HCT116 (cell line): ENCODE measurements at regions not wholly inside any gene's neighbourhood (a gene's known extent, or its start where the extent isn't known, plus 50 kb on each side); places are given as distances from the start of the nearest gene placed in this dataset.

Experiments used
- ATAC-seq: fragments of 200-7000 bp; cut with Tn5 transposase; 2 replicates; pipeline ENCODE4 v1.9.1; 2020; ENCODE audit warnings: mild to moderate bottlenecking, moderate library complexity
- BruUV-seq: library from RNA; stranded (reverse); fragments of 400-500 nt; replicated peaks from 2 replicates; lab custom pipeline; 2021; lab: Mats Ljungman, UMichigan
- CTCF ChIA-PET: fragments of 300-600 bp; sonication (Branson Sonifier 250); formaldehyde crosslinking; loops from one replicate; lab custom pipeline; 2021; ENCODE audit warnings: antibody characterized with exemption; lab: Charles Lee
- POLR2A ChIA-PET: fragments of 300-600, 350-600 bp; sonication (Branson Sonifier 250); formaldehyde crosslinking; loops from one replicate; lab custom pipeline; 2021; ENCODE audit warnings: antibody characterized with exemption; lab: Charles Lee
- RAD21 ChIA-PET, 2 experiments: fragments of 300-600 bp; sonication (Branson Sonifier 250); formaldehyde crosslinking; loops; one replicate each; lab custom pipeline; 2023; ENCODE audit warnings: low total read pairs in 2 of 2; ENCODE audit not compliant: uncharacterized antibody in 2 of 2, unreplicated experiment in 2 of 2, low non-redundant PET in 1 of 2; lab: Charles Lee
- DNase-seq: peaks from one replicate; pipeline ENCODE4 v3.0.0-alpha.2; 2010; ENCODE audit warnings: low read depth, low spot score
- H2AFZ ChIP-seq: fragments of 200-600 bp; shearing (Covaris generic), sonication (generic); 2 replicates; pipeline ENCODE4 v1.6.1; 2017; ENCODE audit warnings: low read depth, mixed run types, mixed read lengths, antibody characterized with exemption, low read length; ENCODE audit not compliant: poor library complexity, severe bottlenecking
- H3K27ac ChIP-seq: 2 replicates; pipeline ENCODE4 v1.5.1; 2012; ENCODE audit warnings: low read depth, low read length
- H3K27me3 ChIP-seq: fragments of 200-600 bp; sonication (generic); 2 replicates; pipeline ENCODE4 v1.6.1; 2016; ENCODE audit warnings: mixed run types, low read length, mixed read lengths; ENCODE audit not compliant: insufficient read depth
- H3K36me3 ChIP-seq, 2 experiments: fragments of 200-500 bp in 1 of 2; fragments of 200-600 bp in 1 of 2; sonication (Bioruptor generic) in 1 of 2; sonication (generic) in 1 of 2; 2 replicates each; pipeline versions ENCODE4 v1.5.1 to v1.6.1; 2014 to 2016; ENCODE audit warnings: low read length in 2 of 2, inconsistent platforms in 1 of 2, mixed read lengths in 1 of 2, mixed run types in 1 of 2; ENCODE audit not compliant: insufficient read depth in 2 of 2, control insufficient read depth in 1 of 2
- H3K4me1 ChIP-seq, 2 experiments: fragments of 200-600 bp in 1 of 2; sonication (generic) in 1 of 2; 2 replicates each; pipeline versions ENCODE4 v1.5.1 to v1.6.1; 2012 to 2017; ENCODE audit warnings: low read length in 2 of 2, inconsistent platforms in 1 of 2, mild to moderate bottlenecking in 1 of 2, mixed read lengths in 1 of 2, mixed run types in 1 of 2, moderate library complexity in 1 of 2; ENCODE audit not compliant: insufficient read depth in 2 of 2, control insufficient read depth in 1 of 2
- H3K4me2 ChIP-seq: fragments of 200-600 bp; sonication (generic); 2 replicates; pipeline ENCODE4 v1.6.1; 2017; ENCODE audit warnings: mixed run types, low read length, mixed read lengths
- H3K4me3 ChIP-seq, 2 experiments: fragments of 200-600 bp in 1 of 2; sonication (generic) in 1 of 2; replicated peaks in 1 of 2; 2 replicates each; pipeline ENCODE4 v1.5.1; 2011 to 2016; ENCODE audit warnings: low read length in 2 of 2, control low read depth in 1 of 2, low read depth in 1 of 2, mild to moderate bottlenecking in 1 of 2, mixed read lengths in 1 of 2, mixed run types in 1 of 2
- H3K79me2 ChIP-seq: fragments of 200-600 bp; sonication (generic); 2 replicates; pipeline ENCODE4 v1.6.1; 2017; ENCODE audit warnings: mild to moderate bottlenecking, mixed run types, low read length, moderate library complexity, mixed read lengths; ENCODE audit not compliant: insufficient read depth
- H3K9ac ChIP-seq: fragments of 200-600 bp; sonication (generic); 2 replicates; pipeline ENCODE4 v1.6.1; 2016; ENCODE audit warnings: low read length, mixed read lengths
- H3K9me2 ChIP-seq: fragments of 200-600 bp; sonication (generic), shearing (Covaris generic); 2 replicates; pipeline ENCODE4 v1.6.1; 2017; ENCODE audit warnings: mixed run types, mild to moderate bottlenecking, moderate library complexity; ENCODE audit not compliant: insufficient read depth
- H3K9me3 ChIP-seq, 2 experiments: fragments of 200-500 bp in 1 of 2; fragments of 200-600 bp in 1 of 2; sonication (Bioruptor generic) in 1 of 2; sonication (generic) in 1 of 2; 2 replicates each; pipeline ENCODE4 v1.6.1; 2014 to 2017; ENCODE audit warnings: low read length in 2 of 2, mixed read lengths in 2 of 2, inconsistent platforms in 1 of 2, low read depth in 1 of 2, mild to moderate bottlenecking in 1 of 2, mixed run types in 1 of 2, moderate library complexity in 1 of 2; ENCODE audit not compliant: control insufficient read depth in 1 of 2, insufficient read depth in 1 of 2
- H4K20me1 ChIP-seq: fragments of 200-600 bp; sonication (generic), shearing (Covaris generic); 2 replicates; pipeline ENCODE4 v1.6.1; 2017; ENCODE audit warnings: mixed run types, mild to moderate bottlenecking, moderate library complexity; ENCODE audit not compliant: insufficient read depth
- EGR1 ChIP-seq: IDR thresholded peaks from 2 replicates; pipeline ENCODE4 v1.6.1; 2012; ENCODE audit warnings: low read depth
- EZH2 ChIP-seq: fragments of 200-600 bp; sonication (generic); IDR thresholded peaks from 2 replicates; pipeline ENCODE4 v1.6.1; 2017; ENCODE audit warnings: antibody characterized with exemption, mixed run types
- EZH2phosphoT487 ChIP-seq: fragments of 200-600 bp; IDR thresholded peaks from 2 replicates; pipeline ENCODE4 v1.6.1; 2018; ENCODE audit warnings: antibody characterized with exemption, borderline replicate concordance
- FOSL1 ChIP-seq: IDR thresholded peaks from 2 replicates; pipeline ENCODE4 v1.6.1; 2012; ENCODE audit warnings: low read depth
- JUND ChIP-seq: IDR thresholded peaks from 2 replicates; pipeline ENCODE4 v1.6.1; 2012
- POLR2A ChIP-seq: IDR thresholded peaks from 2 replicates; pipeline ENCODE4 v1.7.0; 2011; ENCODE audit warnings: borderline replicate concordance; ENCODE audit not compliant: insufficient read depth, insufficient read length; ENCODE audit errors: extremely low read depth
- POLR2AphosphoS5 ChIP-seq: IDR thresholded peaks from 2 replicates; pipeline ENCODE4 v1.6.1; 2011; ENCODE audit warnings: mild to moderate bottlenecking, low read depth, low read length, moderate library complexity
- RAD21 ChIP-seq: IDR thresholded peaks from 2 replicates; pipeline ENCODE4 v1.6.1; 2012; ENCODE audit warnings: low read depth, mild to moderate bottlenecking
- SIN3A ChIP-seq: IDR thresholded peaks from 2 replicates; pipeline ENCODE4 v1.6.1; 2012; ENCODE audit warnings: low read depth
- SRF ChIP-seq: IDR thresholded peaks from 2 replicates; pipeline ENCODE4 v1.6.1; 2012; ENCODE audit warnings: low read depth
- TCF7L2 ChIP-seq: IDR thresholded peaks from 2 replicates; pipeline ENCODE4 v1.7.0; 2011; ENCODE audit warnings: borderline replicate concordance, inconsistent platforms; ENCODE audit not compliant: insufficient read depth, insufficient read length; ENCODE audit errors: extremely low read depth
- YY1 ChIP-seq: IDR thresholded peaks from 2 replicates; pipeline ENCODE4 v1.6.1; 2011; ENCODE audit warnings: low read length, low read depth, moderate library complexity, mild to moderate bottlenecking; ENCODE audit not compliant: insufficient replicate concordance; ENCODE audit errors: extremely low read depth
- ZFX ChIP-seq: fragments of 450-650 bp; IDR thresholded peaks from 2 replicates; pipeline ENCODE4 v1.6.1; 2017
- ZNF274 ChIP-seq: fragments of 200-500 bp; sonication (Bioruptor generic); IDR thresholded peaks from 2 replicates; pipeline ENCODE4 v1.6.1; 2014; ENCODE audit warnings: mild to moderate bottlenecking, low read depth, low read length, inconsistent platforms
- intact Hi-C: fragments of 100-400 bp; cut with micrococcal nuclease; formaldehyde crosslinking; loops from 2 replicates; pipeline ENCODE4 v1.10.0; 2022
- TF ChIP-seq, protein P1 (sequence below): IDR thresholded peaks from 2 replicates; pipeline ENCODE4 v1.6.1; 2012
- TF ChIP-seq, protein P2 (sequence below): IDR thresholded peaks from 2 replicates; pipeline ENCODE4 v1.6.1; 2011; ENCODE audit warnings: mild to moderate bottlenecking, low read length, moderate library complexity; ENCODE audit not compliant: insufficient replicate concordance; ENCODE audit errors: extremely low read depth
- TF ChIP-seq, protein P3 (sequence below): IDR thresholded peaks from 2 replicates; pipeline ENCODE4 v1.6.1; 2012; ENCODE audit warnings: low read depth
- TF ChIP-seq, protein P4 (sequence below): IDR thresholded peaks from 2 replicates; pipeline ENCODE4 v1.6.1; 2012

DNA sequence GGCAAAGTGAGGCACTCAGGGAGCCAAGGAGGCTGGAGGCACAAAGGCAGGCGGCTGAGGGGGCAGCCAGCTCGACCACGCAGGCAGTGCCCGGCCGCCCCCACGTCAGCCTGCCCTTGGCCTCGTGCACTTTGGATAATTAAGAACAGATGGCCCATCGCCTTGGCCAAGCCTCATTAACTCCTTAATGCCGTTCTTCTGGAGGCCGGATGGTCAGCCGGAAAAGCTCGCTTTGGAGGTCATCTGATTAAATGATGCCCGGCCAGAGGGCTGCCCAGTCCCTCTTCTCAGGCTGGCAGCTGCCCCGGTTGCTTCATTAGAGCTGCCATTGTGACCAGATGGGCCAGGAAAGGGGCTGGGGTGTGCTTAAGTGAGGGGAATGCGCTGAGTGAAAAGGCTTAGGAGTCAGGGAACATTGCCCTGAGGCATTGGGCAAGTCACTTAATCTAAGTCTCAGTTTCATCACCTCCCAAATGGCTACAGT lies 364.0 kb downstream of the NPIPA8 start:
- TF ChIP-seq, protein P1, sequence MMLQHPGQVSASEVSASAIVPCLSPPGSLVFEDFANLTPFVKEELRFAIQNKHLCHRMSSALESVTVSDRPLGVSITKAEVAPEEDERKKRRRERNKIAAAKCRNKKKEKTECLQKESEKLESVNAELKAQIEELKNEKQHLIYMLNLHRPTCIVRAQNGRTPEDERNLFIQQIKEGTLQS, result no peak
- TF ChIP-seq POLR2A (no peak), SRF (no peak), ZNF274 (no peak), JUND (no peak), YY1 (no peak), RAD21 (no peak), TCF7L2 (no peak), EZH2phosphoT487 (no peak), POLR2AphosphoS5 (no peak), SIN3A (no peak), ZFX (no peak), EGR1 (no peak), FOSL1 (no peak), EZH2 (no peak)
- TF ChIP-seq, protein P2, sequence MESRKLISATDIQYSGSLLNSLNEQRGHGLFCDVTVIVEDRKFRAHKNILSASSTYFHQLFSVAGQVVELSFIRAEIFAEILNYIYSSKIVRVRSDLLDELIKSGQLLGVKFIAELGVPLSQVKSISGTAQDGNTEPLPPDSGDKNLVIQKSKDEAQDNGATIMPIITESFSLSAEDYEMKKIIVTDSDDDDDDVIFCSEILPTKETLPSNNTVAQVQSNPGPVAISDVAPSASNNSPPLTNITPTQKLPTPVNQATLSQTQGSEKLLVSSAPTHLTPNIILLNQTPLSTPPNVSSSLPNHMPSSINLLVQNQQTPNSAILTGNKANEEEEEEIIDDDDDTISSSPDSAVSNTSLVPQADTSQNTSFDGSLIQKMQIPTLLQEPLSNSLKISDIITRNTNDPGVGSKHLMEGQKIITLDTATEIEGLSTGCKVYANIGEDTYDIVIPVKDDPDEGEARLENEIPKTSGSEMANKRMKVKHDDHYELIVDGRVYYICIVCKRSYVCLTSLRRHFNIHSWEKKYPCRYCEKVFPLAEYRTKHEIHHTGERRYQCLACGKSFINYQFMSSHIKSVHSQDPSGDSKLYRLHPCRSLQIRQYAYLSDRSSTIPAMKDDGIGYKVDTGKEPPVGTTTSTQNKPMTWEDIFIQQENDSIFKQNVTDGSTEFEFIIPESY, result no peak
- TF ChIP-seq, protein P3, sequence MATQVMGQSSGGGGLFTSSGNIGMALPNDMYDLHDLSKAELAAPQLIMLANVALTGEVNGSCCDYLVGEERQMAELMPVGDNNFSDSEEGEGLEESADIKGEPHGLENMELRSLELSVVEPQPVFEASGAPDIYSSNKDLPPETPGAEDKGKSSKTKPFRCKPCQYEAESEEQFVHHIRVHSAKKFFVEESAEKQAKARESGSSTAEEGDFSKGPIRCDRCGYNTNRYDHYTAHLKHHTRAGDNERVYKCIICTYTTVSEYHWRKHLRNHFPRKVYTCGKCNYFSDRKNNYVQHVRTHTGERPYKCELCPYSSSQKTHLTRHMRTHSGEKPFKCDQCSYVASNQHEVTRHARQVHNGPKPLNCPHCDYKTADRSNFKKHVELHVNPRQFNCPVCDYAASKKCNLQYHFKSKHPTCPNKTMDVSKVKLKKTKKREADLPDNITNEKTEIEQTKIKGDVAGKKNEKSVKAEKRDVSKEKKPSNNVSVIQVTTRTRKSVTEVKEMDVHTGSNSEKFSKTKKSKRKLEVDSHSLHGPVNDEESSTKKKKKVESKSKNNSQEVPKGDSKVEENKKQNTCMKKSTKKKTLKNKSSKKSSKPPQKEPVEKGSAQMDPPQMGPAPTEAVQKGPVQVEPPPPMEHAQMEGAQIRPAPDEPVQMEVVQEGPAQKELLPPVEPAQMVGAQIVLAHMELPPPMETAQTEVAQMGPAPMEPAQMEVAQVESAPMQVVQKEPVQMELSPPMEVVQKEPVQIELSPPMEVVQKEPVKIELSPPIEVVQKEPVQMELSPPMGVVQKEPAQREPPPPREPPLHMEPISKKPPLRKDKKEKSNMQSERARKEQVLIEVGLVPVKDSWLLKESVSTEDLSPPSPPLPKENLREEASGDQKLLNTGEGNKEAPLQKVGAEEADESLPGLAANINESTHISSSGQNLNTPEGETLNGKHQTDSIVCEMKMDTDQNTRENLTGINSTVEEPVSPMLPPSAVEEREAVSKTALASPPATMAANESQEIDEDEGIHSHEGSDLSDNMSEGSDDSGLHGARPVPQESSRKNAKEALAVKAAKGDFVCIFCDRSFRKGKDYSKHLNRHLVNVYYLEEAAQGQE, result no peak
- TF ChIP-seq, protein P4, sequence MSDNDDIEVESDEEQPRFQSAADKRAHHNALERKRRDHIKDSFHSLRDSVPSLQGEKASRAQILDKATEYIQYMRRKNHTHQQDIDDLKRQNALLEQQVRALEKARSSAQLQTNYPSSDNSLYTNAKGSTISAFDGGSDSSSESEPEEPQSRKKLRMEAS, result no peak
- TF ChIP-seq, all 23 proteins: peak for 0
- no peak overlapping the region for H3K4me2 ChIP-seq
- ATAC-seq, result no peak
- H3K9ac ChIP-seq, result no peak overlapping the region
- no peak for DNase-seq
- no peaks in the 10 kb centered on the region for H3K36me3 ChIP-seq
- H3K27ac ChIP-seq, result no peak overlapping the region
- H3K27me3 ChIP-seq, result peaks cover 30% of the 10 kb centered on the region; the same call in 1 of the 2 replicates
- no peaks in the 10 kb centered on the region for H3K9me2 ChIP-seq
- H3K9me3 ChIP-seq, result no peaks in the 10 kb centered on the region
- intact Hi-C loops, result loop anchor here (10.0 kb wide), 1 partner anchor 62 kb away; no protein-coding TSS in a partner anchor
- H2AFZ ChIP-seq, result no peak overlapping the region
- no peaks in the 10 kb centered on the region for H3K79me2 ChIP-seq
- no peaks in the 10 kb centered on the region for H3K4me1 ChIP-seq
- ChIA-PET CTCF (no interaction called here), POLR2A (no interaction called here), RAD21 (no interaction called here)
- no TSS peak for BruUV-seq
- H4K20me1 ChIP-seq, result no peaks in the 10 kb centered on the region
- H3K4me3 ChIP-seq, result no peak overlapping the region
